GM12864 (cell line): ENCODE measurements at regions not wholly inside any gene's neighbourhood (a gene's known extent, or its start where the extent isn't known, plus 50 kb on each side); places are given as distances from the start of the nearest gene placed in this dataset.

Experiments
- DNase-seq: peaks from one replicate; pipeline ENCODE4 v3.0.0-alpha.2; 2011; ENCODE audit warnings: low read depth
- H3K4me3 ChIP-seq: 2 replicates; pipeline ENCODE4 v1.5.1; 2011; ENCODE audit warnings: mild to moderate bottlenecking, low read depth, low read length, control low read depth
- TF ChIP-seq, protein P1 (sequence below): IDR thresholded peaks from 2 replicates; pipeline ENCODE4 v1.5.1; 2011; ENCODE audit warnings: low read depth, mild to moderate bottlenecking, moderate library complexity, low read length, control low read depth, inconsistent platforms; ENCODE audit errors: missing control alignments

DNA sequence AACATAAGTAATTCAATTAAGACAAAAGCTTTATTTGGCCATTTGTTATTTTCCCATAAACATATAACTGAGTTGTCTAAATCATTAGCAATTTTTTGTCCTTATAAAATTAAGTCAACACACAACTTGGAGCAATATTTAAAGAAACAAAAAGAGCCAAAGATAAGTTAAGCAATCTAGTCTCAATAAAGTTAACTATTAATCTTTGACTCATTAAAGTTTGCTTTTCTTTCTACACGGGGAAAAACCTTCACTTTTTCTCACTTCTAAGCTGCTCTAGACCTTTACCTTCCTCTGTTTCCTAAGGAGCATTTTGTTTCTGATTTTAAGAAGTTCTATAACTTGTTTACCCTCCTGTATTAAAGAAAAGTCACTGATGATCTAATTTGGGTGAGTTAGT is 867.1 kb upstream of the PHF14 start:
- H3K4me3 ChIP-seq, result no peak overlapping the region
- DNase-seq, result no peak
- TF ChIP-seq, protein P1, sequence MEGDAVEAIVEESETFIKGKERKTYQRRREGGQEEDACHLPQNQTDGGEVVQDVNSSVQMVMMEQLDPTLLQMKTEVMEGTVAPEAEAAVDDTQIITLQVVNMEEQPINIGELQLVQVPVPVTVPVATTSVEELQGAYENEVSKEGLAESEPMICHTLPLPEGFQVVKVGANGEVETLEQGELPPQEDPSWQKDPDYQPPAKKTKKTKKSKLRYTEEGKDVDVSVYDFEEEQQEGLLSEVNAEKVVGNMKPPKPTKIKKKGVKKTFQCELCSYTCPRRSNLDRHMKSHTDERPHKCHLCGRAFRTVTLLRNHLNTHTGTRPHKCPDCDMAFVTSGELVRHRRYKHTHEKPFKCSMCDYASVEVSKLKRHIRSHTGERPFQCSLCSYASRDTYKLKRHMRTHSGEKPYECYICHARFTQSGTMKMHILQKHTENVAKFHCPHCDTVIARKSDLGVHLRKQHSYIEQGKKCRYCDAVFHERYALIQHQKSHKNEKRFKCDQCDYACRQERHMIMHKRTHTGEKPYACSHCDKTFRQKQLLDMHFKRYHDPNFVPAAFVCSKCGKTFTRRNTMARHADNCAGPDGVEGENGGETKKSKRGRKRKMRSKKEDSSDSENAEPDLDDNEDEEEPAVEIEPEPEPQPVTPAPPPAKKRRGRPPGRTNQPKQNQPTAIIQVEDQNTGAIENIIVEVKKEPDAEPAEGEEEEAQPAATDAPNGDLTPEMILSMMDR, result no peak

DNA sequence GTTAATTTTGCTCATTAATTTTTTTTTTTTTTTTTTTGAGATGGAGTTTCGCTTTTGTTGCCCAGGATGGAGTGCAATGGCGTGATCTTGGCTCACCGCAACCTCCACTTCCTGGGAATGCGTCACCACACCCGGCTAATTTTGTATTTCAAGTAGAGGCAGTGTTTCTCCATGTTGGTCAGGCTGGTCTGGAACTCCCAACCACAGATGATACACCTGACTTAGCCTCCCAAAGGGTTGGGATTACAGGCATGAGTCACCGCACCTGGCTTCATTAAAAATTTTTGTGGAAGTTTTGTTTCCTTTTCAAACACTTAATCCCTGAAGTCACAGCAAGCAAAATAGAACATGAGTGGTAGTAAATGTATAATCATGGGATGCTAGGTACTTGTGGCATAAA is 857.2 kb upstream of the PHF14 start:
- H3K4me3 ChIP-seq, result no peak overlapping the region
- TF ChIP-seq, protein P1, result no peak
- no peak for DNase-seq

DNA sequence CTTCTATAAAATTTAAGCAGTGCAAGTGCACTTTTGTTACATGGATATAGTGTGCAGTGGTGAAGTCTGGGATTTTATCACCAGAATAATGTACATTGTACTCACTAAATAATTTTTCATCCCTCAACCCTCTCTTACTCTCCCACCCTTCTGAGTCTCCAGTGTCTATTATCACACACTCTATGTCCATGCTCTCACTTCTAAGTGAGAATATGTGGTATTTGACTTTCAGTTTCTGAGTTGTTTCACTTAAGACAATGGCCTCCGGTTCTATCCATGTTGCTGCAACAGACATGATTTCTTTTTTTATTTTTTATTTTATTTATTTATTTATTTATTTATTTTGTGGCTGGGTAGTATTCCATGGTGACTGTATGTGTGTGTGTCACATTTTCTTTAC is 855.9 kb upstream of the PHF14 start:
- no peak for DNase-seq
- no peak overlapping the region for H3K4me3 ChIP-seq
- TF ChIP-seq, protein P1, result no peak

DNA sequence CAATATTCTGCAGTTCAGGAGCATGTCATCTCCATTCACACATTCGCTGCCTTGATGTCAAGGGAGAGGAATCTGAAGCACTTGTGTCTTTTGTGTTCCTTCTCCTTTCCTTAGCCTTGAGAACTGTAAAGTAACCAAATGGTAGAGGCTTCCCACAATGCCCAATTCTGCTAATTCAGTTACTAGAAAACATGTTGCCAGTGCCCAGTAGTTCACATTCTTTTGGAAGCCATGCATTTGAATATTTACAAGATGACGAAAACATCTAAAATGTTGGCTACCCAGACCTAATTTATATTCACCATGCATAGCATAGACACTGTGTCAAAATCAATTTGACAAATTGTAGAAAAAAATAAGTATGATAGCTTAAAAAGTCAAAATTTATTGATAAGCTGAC is 852.7 kb upstream of the PHF14 start:
- H3K4me3 ChIP-seq, result no peak overlapping the region
- TF ChIP-seq, protein P1, result no peak
- DNase-seq, result no peak

DNA sequence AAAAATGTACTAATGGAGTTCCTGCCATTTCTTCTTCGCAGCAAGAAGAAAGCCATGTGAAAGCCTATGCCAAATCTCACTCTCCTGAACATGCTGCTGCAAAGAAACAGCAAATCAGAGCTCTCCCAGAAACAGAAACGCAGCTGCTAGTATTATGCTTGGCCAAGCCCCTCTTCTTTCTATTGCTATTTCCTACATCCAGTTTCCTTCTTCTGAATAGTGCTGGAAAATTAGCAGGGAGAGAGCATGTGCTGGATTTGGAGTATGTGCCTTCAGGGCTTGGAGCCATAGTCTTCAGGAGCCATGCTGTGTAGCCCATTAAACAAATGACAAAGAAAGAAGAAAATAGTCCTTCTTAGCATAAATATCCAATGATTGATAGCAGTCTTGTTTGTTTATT is 852.0 kb upstream of the PHF14 start:
- H3K4me3 ChIP-seq, result no peak overlapping the region
- no peak for DNase-seq
- TF ChIP-seq, protein P1, result no peak

DNA sequence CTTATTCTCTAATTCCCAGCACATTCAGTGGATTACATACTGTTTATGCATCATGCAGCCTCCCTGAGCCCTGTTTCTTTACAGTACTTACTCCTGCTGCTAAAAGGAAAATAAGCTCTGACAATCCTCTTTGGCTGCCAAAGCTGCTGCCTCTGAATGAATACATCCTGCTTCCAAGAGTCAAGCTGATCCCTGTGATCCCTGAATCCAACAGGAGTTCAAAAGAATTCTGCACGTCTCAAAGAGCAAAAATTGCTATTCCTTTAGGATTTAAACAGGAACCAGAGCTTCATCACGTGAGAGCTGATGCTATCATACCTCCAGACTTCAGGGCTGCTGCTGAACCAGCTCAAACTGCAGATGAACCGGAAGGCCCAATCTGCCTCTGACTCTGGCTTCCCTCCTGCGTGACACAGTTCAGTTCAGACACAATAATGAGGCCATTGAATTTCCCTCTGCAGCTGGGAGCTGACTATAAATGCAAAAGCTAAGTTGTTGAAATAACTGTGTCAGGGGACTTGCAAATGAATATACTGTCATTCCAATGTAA is 851.0 kb upstream of the PHF14 start:
- DNase-seq, result no peak
- H3K4me3 ChIP-seq, result no peak overlapping the region
- TF ChIP-seq, protein P1, result no peak

DNA sequence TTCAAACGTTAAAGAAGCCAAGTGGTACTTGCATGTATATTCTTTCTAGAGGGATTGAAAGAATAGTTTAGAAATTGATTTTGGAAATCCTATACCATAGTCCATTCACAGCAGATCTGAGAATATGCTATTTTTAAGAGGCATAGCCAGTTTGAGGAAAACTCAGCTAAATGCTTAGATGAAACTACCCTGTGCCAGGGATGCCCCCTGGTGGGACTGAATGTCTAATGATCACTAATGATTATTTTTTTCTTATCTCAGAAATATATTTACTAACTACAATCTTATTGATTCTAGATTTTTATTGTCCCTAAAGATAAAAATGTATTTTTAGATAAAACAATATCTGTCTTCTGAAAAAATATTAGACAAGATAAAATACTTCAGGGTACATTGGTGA is 844.9 kb upstream of the PHF14 start:
- H3K4me3 ChIP-seq, result no peak overlapping the region
- no peak for DNase-seq
- TF ChIP-seq, protein P1, result no peak
